Lower leg skin (tissue), 3 donors: ENCODE measurements at regions not wholly inside any gene's neighbourhood (a gene's known extent, or its start where the extent isn't known, plus 50 kb on each side); places are given as distances from the start of the nearest gene placed in this dataset.

Experiments used
- POLR2A ChIP-seq, 2 donors: fragments of 450-650 bp; IDR thresholded peaks; one replicate each; pipeline ENCODE4 v1.6.1; 2016 to 2017; ENCODE audit warnings: antibody characterized with exemption in 2 of 2, mild to moderate bottlenecking in 1 of 2, moderate library complexity in 1 of 2
- TF ChIP-seq, protein P1 (sequence below), 3 donors: fragments of 450-650 bp; IDR thresholded peaks; one replicate each; pipeline ENCODE4 v1.5.1; 2016; ENCODE audit warnings: antibody characterized with exemption in 3 of 3, mild to moderate bottlenecking in 3 of 3, moderate library complexity in 2 of 3

DNA sequence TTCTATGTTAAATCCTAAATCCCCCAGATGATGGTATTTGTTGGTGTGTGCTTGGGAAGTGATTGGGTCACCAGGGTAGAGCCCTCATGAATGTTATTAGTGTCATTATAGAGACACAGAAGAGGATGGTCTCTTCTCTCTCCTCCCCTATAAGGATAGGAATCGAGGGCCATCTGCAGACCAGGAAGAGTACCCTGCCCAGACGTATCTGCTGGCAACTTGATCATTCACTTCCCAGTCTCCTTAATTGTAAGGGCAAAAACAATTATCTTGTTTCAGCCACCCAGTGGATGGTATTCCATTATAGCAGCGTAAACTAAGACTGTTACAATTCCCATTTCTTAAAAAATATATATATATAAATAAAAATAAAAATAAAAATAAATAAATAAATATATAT is 892.2 kb downstream of the SI start:
- TF ChIP-seq POLR2A (IDR thresholded peaks at IDR 0.05) = no peak
- TF ChIP-seq, protein P1, sequence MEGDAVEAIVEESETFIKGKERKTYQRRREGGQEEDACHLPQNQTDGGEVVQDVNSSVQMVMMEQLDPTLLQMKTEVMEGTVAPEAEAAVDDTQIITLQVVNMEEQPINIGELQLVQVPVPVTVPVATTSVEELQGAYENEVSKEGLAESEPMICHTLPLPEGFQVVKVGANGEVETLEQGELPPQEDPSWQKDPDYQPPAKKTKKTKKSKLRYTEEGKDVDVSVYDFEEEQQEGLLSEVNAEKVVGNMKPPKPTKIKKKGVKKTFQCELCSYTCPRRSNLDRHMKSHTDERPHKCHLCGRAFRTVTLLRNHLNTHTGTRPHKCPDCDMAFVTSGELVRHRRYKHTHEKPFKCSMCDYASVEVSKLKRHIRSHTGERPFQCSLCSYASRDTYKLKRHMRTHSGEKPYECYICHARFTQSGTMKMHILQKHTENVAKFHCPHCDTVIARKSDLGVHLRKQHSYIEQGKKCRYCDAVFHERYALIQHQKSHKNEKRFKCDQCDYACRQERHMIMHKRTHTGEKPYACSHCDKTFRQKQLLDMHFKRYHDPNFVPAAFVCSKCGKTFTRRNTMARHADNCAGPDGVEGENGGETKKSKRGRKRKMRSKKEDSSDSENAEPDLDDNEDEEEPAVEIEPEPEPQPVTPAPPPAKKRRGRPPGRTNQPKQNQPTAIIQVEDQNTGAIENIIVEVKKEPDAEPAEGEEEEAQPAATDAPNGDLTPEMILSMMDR (IDR thresholded peaks at IDR 0.05) = no peak
